IMR-90 (cell line): ENCODE measurements at regions not wholly inside any gene's neighbourhood (a gene's known extent, or its start where the extent isn't known, plus 50 kb on each side); places are given as distances from the start of the nearest gene placed in this dataset.

Source experiments
- CEBPB ChIP-seq: IDR thresholded peaks from 2 replicates; pipeline ENCODE4 v1.6.1; 2012; ENCODE audit warnings: low read depth, low read length, improper control_type of control experiment
- CTCF ChIP-seq: conservative IDR thresholded peaks from 2 replicates; pipeline ENCODE4 v1.5.1; 2012; ENCODE audit warnings: mild to moderate bottlenecking, low read depth, low read length, improper control_type of control experiment
- FOS ChIP-seq: fragments of 150-350 bp; IDR thresholded peaks from 2 replicates; pipeline ENCODE4 v1.6.1; 2016; ENCODE audit warnings: low read depth, low read length

- no peak for TF ChIP-seq CTCF
- TF ChIP-seq FOS, result no peak
- no peak for TF ChIP-seq CEBPB
Measured at GRCh38 chr7:116386674-116387073, 112.9 kb upstream of the CAV2 start.
